Lower leg skin (tissue), 3 donors: ENCODE measurements at regions not wholly inside any gene's neighbourhood (a gene's known extent, or its start where the extent isn't known, plus 50 kb on each side); places are given as distances from the start of the nearest gene placed in this dataset.

Experiments
- POLR2A ChIP-seq, 2 donors: fragments of 450-650 bp; IDR thresholded peaks; one replicate each; pipeline ENCODE4 v1.6.1; 2016 to 2017; ENCODE audit warnings: antibody characterized with exemption in 2 of 2, mild to moderate bottlenecking in 1 of 2, moderate library complexity in 1 of 2
- TF ChIP-seq, protein P1 (sequence below), 3 donors: fragments of 450-650 bp; IDR thresholded peaks; one replicate each; pipeline ENCODE4 v1.5.1; 2016; ENCODE audit warnings: antibody characterized with exemption in 3 of 3, mild to moderate bottlenecking in 3 of 3, moderate library complexity in 2 of 3

DNA sequence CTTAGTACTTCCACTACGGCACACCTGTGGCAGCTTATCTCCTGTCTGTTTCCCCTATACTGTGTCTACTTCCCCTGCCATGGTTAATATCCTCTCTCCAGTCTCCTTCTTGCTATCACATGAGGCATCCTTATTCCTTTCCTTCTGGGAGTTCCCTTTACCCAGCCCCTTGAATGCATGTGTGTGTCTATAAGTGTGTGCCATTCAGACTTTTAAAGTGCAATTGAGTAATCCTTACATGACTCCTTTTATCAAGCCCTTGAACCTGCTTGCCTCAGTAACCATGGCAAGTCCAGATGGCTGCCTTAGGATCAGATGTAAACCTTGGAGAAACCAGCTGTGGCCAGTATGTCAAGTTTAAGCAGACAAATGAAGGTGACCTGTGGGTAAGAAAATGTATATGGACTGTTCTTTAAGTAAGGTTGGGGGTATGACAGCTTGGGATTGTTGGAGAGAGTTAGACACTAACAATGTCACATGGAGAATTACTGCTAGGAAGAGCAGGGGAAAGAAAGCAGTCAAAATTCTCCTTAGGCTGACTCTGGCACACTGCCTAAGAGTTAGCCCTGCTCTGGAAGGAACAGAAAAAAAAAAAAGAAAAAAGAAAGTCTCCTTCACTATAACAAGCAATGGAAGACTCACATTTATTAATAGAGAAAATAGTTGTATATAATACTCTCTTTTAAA is 142.1 kb downstream of the HINT1 start:
- TF ChIP-seq, protein P1, sequence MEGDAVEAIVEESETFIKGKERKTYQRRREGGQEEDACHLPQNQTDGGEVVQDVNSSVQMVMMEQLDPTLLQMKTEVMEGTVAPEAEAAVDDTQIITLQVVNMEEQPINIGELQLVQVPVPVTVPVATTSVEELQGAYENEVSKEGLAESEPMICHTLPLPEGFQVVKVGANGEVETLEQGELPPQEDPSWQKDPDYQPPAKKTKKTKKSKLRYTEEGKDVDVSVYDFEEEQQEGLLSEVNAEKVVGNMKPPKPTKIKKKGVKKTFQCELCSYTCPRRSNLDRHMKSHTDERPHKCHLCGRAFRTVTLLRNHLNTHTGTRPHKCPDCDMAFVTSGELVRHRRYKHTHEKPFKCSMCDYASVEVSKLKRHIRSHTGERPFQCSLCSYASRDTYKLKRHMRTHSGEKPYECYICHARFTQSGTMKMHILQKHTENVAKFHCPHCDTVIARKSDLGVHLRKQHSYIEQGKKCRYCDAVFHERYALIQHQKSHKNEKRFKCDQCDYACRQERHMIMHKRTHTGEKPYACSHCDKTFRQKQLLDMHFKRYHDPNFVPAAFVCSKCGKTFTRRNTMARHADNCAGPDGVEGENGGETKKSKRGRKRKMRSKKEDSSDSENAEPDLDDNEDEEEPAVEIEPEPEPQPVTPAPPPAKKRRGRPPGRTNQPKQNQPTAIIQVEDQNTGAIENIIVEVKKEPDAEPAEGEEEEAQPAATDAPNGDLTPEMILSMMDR (IDR thresholded peaks at IDR 0.05): no peak
- TF ChIP-seq POLR2A (IDR thresholded peaks at IDR 0.05): no peak
